Stimulated activated CD8-positive, alpha-beta memory T cell treated with anti-CD3 and anti-CD28 coated beads, Interleukin-7, amount 100 ng/mL, for 4 hours (primary cell): ENCODE measurements at regions not wholly inside any gene's neighbourhood (a gene's known extent, or its start where the extent isn't known, plus 50 kb on each side); places are given as distances from the start of the nearest gene placed in this dataset.
"Not testable (repeated sequence)": the region's sequence is repeated elsewhere in the genome, so short reads cannot be mapped to it uniquely, and the experiment has no call there.

ENCODE experiments used
- DNase-seq, 2 donors: peaks; one replicate each; pipeline ENCODE4 v3.0.0-alpha.2; 2020; ENCODE audit warnings: low read depth in 2 of 2

DNA sequence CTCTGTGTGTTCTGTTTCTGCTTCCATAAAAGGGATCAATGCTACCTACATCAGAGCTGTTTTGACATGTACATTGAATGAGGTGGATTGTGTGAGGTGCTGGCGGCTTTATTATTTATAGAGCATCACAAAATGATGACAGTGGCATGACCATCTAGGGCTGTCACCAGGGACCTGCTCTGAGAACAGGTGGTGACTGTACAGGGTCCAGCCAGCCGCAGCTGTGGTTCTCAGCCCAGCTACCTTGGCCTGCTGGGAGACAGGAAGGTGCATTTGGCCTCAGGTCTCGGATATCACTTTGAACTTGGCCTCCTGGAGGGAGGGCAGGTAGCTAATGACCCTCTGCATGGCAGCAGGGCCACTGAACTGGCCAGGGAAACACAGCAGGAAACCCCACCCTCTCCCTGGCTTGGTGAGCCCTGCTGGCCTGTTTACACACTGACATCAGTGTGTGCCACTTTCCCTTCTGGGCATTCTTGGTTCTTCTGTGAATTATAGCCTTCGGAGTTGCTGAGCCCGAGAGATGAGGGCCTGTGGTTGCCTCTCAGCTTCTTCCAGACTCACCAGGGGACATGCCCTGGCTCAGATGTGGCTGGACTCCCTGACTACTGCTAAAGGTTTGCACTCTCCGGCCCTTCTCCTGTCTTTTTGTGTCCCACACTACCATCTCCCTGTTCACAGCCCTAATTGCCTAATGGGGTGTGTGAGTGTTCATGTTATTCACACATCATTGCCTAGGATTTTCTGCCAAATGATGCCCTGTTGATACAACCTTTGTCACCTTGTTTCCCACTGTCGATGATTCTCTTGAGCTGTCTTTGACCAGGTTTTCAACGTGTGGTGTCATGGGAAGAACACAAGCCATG, 109.2 kb upstream of the RAB12 start:
- DNase-seq = no peak

- DNase-seq = no peak
Observed at GRCh38 chr18:8501044-8501443, 108.2 kb upstream of the RAB12 start.

GRCh38 chr18:8503248-8503647, 106.0 kb upstream of the RAB12 start:
- no peak for DNase-seq

- DNase-seq = no peak
Observed at GRCh38 chr18:8504424-8504823, 104.8 kb upstream of the RAB12 start.

GRCh38 chr18:8504880-8505435, 104.3 kb upstream of the RAB12 start:
- DNase-seq = no peak

GRCh38 chr18:8506251-8507049, 102.8 kb upstream of the RAB12 start:
- DNase-seq = no peak

DNA sequence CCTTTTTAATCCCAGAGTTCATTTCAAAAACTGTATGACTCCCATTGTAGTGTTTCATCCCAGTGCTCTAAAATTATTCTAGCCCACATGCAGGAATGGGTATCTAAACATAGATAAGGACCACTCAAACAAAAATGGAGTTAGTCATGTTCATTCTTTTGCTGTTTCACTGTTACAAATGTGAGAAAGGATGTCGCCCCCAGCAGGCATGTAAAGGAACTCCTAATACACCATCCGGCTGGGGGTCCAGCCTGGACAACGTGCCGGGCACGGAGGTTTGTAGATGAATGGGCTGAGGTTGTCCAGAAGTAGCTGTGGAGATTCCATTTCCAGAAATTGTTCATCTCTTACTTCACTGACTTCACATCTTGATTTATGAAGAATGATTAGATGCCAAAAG, 101.9 kb upstream of the RAB12 start:
- no peak for DNase-seq

DNA sequence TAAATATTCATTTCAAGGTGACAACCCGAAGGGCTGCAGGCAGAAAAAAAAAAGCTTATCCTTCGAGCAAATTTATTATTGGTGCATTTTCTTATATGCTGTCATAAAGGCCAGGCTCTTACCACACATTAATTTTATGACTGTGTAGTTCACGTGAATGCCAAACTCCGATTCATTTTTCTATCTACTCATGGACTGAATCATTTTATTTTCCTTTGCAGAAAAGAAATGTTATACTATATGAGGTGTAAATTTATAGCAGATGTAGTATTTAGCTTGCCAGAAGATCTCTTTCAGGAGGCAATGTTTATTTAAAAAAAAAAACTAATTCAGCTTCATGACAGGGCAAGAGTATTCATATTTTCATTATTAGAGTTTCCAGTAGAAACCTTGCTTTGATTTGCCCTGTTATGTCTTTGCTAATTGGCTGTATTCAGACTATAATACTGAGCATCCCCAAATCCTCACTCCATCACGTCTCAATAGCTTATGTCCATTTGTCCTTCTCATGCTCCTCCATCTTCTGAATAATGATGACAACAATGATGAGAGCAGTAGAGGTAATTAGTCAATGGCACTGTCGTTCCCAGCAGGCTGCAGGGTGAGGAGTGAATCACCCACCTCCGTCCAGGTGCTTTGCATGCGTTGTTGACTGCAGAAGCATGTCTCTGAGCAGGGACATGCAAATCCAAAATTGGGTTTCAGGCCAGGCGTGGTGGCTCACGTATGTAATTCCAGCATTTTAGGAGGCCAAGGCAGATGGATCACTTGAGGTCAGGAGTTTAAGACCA, 101.1 kb upstream of the RAB12 start:
- DNase-seq = no peak

DNA sequence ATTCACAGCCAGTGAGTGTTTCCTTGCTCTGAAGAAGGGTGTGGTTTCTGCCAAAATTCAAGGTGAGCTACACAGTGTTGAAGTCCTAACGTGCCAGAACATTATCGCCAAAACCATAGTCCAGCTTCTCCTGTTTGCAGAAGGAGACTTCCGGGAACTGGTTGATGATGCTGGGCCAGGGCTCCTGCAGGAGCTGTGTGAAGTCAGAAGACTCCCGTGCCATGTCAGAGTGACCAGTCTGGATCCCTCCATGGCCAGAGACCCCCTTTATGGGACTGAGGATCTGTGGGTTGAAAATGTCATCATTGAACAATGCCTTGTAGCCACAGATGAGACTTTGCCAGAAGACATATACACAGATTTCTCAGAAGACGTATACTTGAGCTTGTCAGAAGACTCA, 96.0 kb upstream of the RAB12 start:
- no peak for DNase-seq

- no peak for DNase-seq
Observed at GRCh38 chr18:8514409-8514808, 94.8 kb upstream of the RAB12 start.

- DNase-seq = no peak
Observed at GRCh38 chr18:8515142-8515865, 93.9 kb upstream of the RAB12 start.

- DNase-seq = no peak
Observed at GRCh38 chr18:8516371-8517250, 92.6 kb upstream of the RAB12 start.

DNA sequence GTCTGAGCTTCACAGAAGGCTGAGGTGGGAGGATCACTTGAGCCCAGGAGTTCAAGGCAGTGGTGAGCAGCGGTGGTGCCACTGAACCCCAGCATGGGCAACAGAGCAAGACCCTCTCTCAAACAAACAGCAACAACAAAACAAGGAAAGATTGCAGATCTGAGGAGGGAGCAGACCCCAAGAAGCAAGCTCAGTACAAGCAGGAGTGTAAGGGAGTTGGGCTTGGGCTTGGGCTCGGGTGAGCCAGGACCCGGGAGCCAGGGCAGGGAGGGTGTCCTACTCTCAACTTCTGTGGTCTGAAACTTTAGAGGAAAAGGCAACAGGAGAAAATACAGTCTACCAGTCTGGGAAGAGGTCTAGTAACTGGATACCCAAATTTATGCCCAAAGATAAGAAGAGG, 92.0 kb upstream of the RAB12 start:
- no peak for DNase-seq

DNA sequence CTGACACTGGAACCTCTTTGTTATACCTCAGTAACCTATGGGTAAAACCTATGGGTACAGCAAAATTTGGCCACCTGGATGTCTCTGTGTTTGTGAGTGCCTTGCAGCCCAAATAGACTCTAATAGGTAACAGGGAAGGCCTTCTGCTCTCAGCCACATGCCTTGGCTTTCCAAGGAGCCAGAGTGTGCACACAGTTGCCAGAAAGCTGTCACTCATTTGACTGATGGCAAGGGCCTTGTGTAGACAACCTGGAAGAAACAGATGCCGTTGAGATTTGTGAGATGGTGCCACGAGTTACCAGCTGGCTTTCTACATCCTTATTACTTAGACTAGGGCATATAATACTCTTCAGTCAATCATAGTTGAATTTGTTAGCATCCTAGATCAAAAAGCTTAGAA, 90.1 kb upstream of the RAB12 start:
- DNase-seq = no peak

GRCh38 chr18:8520266-8520665, 89.0 kb upstream of the RAB12 start:
- DNase-seq = no peak

- no peak for DNase-seq
Observed at GRCh38 chr18:8522756-8523155, 86.5 kb upstream of the RAB12 start.

- no peak for DNase-seq
Observed at GRCh38 chr18:8525692-8526091, 83.5 kb upstream of the RAB12 start.

GRCh38 chr18:8526332-8526731, 82.9 kb upstream of the RAB12 start:
- DNase-seq = no peak

- DNase-seq = no peak
Observed at GRCh38 chr18:8529609-8530008, 79.6 kb upstream of the RAB12 start.

DNA sequence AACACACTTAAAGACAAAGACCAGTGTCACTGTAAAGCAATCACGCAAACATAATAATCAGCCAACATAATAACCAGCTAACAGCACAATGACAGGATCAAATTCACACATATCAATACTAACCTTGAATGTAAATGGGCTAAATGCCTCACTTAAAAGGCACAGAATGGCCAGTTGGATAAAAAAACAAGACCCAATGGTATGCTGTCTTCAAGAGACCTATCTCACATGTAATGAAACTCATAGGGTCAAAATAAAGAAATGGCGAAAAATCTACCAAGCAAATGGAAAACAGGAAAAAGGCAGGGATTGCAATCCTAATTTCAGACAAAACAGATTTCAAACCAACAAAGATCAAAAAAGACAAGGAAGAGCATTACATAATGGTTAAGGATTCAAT, 78.2 kb upstream of the RAB12 start:
- not testable (repeated sequence) for DNase-seq
